ENCODE measurements at regions not wholly inside any gene's neighbourhood (a gene's known extent, or its start where the extent isn't known, plus 50 kb on each side); places are given as distances from the start of the nearest gene placed in this dataset.

DNA sequence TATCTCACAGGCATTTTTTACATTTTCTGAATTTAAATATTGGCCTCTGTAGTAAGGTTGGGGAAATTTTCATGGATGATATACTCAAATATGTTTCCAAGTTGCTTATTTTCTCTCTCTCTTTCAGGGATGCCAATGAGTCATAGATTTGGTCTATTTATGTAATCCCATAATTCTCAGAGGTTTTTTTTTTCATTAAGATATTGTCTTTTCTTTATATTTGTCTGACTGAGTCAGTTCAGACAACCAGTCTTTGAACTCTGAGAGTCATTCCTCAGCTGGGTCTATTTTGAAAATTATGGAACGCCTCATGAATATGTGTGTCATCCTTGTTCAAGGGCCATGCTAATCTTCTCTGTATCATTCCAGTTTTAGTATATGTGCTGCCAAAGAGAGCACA lies 223.2 kb downstream of the PCSK1 start:
- FAIRE-seq: no peak
- WGBS, 2 donors: 94 to 100% methylated on average over 1 of the region's 1 CpG
- no peak for ATAC-seq
- no peak for DNase-seq
- H3K36me3 ChIP-seq: no peaks in the 10 kb centered on the region
- intact Hi-C loops (cut with DNase I): no loop called here
- no peak overlapping the region for H3K27ac ChIP-seq
- H3K9me3 ChIP-seq: no peaks in the 10 kb centered on the region
- H3K4me1 ChIP-seq: peaks cover 0 to 4% (median under 1%) of the 10 kb centered on the region in 3 donors
- no peaks in the 10 kb centered on the region for H3K27me3 ChIP-seq
- H3K4me3 ChIP-seq: no peak overlapping the region
- TF ChIP-seq, protein P1, sequence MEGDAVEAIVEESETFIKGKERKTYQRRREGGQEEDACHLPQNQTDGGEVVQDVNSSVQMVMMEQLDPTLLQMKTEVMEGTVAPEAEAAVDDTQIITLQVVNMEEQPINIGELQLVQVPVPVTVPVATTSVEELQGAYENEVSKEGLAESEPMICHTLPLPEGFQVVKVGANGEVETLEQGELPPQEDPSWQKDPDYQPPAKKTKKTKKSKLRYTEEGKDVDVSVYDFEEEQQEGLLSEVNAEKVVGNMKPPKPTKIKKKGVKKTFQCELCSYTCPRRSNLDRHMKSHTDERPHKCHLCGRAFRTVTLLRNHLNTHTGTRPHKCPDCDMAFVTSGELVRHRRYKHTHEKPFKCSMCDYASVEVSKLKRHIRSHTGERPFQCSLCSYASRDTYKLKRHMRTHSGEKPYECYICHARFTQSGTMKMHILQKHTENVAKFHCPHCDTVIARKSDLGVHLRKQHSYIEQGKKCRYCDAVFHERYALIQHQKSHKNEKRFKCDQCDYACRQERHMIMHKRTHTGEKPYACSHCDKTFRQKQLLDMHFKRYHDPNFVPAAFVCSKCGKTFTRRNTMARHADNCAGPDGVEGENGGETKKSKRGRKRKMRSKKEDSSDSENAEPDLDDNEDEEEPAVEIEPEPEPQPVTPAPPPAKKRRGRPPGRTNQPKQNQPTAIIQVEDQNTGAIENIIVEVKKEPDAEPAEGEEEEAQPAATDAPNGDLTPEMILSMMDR (IDR thresholded peaks at IDR 0.05): no peak

DNA sequence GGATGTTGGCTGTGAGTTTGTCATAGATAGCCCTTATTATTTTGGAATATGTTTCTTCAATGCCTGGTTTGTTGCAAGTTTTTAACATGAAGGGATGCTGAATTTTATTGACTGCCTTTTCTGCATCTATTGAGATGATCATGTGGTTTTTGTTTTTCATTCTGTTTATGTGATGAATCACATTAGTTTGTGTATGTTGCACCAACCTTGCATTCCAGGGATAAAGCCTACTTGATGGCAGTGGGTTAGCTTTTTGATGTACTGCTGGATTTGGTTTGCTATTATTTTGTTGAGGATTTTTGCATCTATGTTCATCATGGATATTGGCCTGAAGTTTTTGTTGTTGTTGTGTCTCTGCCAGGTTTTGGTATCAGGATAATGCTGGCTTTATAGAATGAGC lies 225.6 kb downstream of the PCSK1 start:
- Histone ChIP-seq H3K27me3 (no peaks in the 10 kb centered on the region), H3K4me3 (no peak overlapping the region), H3K9me3 (no peaks in the 10 kb centered on the region), H3K4me1 (no peaks in the 10 kb centered on the region), H3K36me3 (no peaks in the 10 kb centered on the region), H3K27ac (no peak overlapping the region)
- TF ChIP-seq, protein P1 (IDR thresholded peaks at IDR 0.05): no peak
- DNase-seq: no peak
- ATAC-seq: no peak
- intact Hi-C loops (cut with DNase I): no loop called here
- no peak for FAIRE-seq

DNA sequence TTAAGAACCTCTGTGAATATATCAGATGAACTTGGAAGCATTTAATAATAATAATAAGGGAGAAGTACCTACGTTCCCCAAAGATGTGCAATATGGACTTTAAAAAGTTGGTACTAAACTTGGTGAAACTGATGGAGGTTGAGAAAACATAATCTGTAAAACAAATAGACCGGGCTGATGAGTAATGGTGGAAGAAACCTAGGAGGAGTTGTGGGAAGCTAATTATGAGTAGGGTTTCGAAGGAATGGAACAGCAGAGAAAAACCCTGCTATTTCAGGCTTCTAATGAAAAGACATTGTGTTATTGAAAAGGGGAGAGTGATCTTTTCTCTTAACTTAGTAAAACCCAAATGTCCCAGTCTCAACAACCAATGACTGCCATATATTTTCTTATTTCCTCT lies 229.3 kb downstream of the PCSK1 start:
- intact Hi-C loops (cut with DNase I): no loop called here
- TF ChIP-seq, protein P1 (IDR thresholded peaks at IDR 0.05): no peak
- Histone ChIP-seq H3K9me3 (no peaks in the 10 kb centered on the region), H3K4me1 (peaks cover 18 to 23% (median 23%) of the 10 kb centered on the region in 3 donors), H3K4me3 (no peak overlapping the region), H3K27me3 (no peaks in the 10 kb centered on the region), H3K36me3 (no peaks in the 10 kb centered on the region), H3K27ac (no peak overlapping the region)
- no peak for ATAC-seq
- no peak for DNase-seq
- no peak for FAIRE-seq
- 65 to 93% methylated on average over 3 of the region's 3 CpGs for WGBS, 2 donors

DNA sequence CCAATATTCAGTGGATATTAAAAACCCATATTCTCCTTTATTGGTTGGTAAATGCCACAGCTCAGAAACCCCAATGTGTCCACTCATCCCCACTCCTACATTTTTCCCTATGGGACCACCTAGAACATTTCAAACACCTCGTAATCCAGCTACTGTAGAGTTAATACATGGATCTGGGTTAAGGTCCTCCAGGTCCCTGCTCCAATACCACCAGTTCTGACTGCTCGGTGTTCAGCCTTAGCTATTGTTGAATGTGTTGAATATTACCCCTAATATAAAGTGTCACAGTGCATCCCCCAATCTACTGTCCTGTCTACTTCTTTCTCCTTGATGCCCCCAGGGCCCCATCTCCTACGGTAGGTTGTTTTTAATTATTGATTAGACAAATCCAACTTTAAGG lies 231.5 kb downstream of the PCSK1 start:
- no peak overlapping the region for H3K4me3 ChIP-seq
- intact Hi-C loops (cut with DNase I): no loop called here
- 88 to 90% methylated on average over 3 of the region's 3 CpGs for WGBS, 2 donors

DNA sequence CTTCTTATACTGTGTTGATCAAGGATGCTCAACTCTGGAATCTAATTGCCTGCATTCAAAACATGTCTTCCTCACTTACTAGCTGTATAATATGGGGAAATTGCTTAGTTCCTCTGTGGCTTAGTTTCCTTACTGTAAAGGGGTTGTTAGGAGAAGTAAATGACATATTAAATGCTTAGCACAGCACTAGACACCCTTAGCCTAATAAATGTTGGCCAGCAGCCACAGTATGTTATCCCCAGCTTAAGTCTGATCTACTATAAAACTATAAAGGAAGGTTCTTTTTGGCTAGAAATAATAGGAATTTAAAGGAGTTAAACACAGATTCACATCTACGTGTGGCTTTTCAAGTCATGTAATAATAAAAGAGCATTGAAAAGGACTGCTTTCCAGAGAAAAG lies 232.4 kb downstream of the PCSK1 start:
- ATAC-seq (peak in 3 of 4 donors; percentile 25 to 53 (median 41)), FAIRE-seq (no peak), DNase-seq (no peak)
- no peaks in the 10 kb centered on the region for H3K9me3 ChIP-seq
- peaks cover 22 to 44% (median 31%) of the 10 kb centered on the region in 3 donors for H3K4me1 ChIP-seq
- no peak overlapping the region for H3K4me3 ChIP-seq
- WGBS, 2 donors: 24 to 27% methylated on average over 1 of the region's 1 CpG
- intact Hi-C loops (cut with DNase I): no loop called here
- no peaks in the 10 kb centered on the region for H3K36me3 ChIP-seq
- H3K27me3 ChIP-seq: no peaks in the 10 kb centered on the region
- peak overlapping the region; percentile 24 to 83 (median 67) for H3K27ac ChIP-seq
- TF ChIP-seq, protein P1 (IDR thresholded peaks at IDR 0.05): no peak

More for the DNA sequence above, 231.5 kb downstream of the PCSK1 start:
- FAIRE-seq: no peak
- no peak for DNase-seq
- Histone ChIP-seq H3K27ac (no peak overlapping the region), H3K36me3 (no peaks in the 10 kb centered on the region), H3K27me3 (no peaks in the 10 kb centered on the region), H3K9me3 (no peaks in the 10 kb centered on the region), H3K4me1 (peaks cover 22 to 35% (median 31%) of the 10 kb centered on the region in 3 donors)
- TF ChIP-seq, protein P1 (IDR thresholded peaks at IDR 0.05): no peak
- no peak for ATAC-seq

Data from pancreas (tissue), 10 donors.